Karpas-422 (cell line): ENCODE measurements at regions not wholly inside any gene's neighbourhood (a gene's known extent, or its start where the extent isn't known, plus 50 kb on each side); places are given as distances from the start of the nearest gene placed in this dataset.

ENCODE experiments used
- DNase-seq: peaks from one replicate; pipeline ENCODE4 v3.0.0-alpha.2; 2015
- H2AFZ ChIP-seq: fragments of 200-600 bp; sonication (generic); 2 replicates; pipeline ENCODE4 v1.6.1; 2014; ENCODE audit warnings: antibody characterized with exemption, low read length, mixed read lengths
- H3K27ac ChIP-seq: fragments of 200-600 bp; sonication (generic); 2 replicates; pipeline ENCODE4 v1.5.1; 2014; ENCODE audit warnings: mild to moderate bottlenecking, low read length, moderate library complexity
- H3K27me3 ChIP-seq: fragments of 200-600 bp; sonication (generic); 2 replicates; pipeline ENCODE4 v1.6.1; 2014; ENCODE audit warnings: low read length, mixed read lengths
- H3K36me3 ChIP-seq: fragments of 200-600 bp; sonication (generic); 2 replicates; pipeline ENCODE4 v1.6.1; 2014; ENCODE audit warnings: low read length, mixed read lengths; ENCODE audit not compliant: insufficient read depth
- H3K4me1 ChIP-seq: fragments of 200-600 bp; sonication (generic); 2 replicates; pipeline ENCODE4 v1.6.1; 2014; ENCODE audit warnings: mild to moderate bottlenecking, low read length, mixed read lengths
- H3K4me2 ChIP-seq: fragments of 200-600 bp; sonication (generic); 2 replicates; pipeline ENCODE4 v1.6.1; 2014; ENCODE audit warnings: low read length, low read depth, mild to moderate bottlenecking; ENCODE audit not compliant: poor library complexity, severe bottlenecking
- H3K4me3 ChIP-seq: fragments of 200-600 bp; sonication (generic); 2 replicates; pipeline ENCODE4 v1.5.1; 2014; ENCODE audit warnings: mild to moderate bottlenecking, antibody characterized with exemption, low read length, mixed read lengths
- H3K79me2 ChIP-seq: fragments of 200-600 bp; sonication (generic); 2 replicates; pipeline ENCODE4 v1.6.1; 2014; ENCODE audit warnings: mild to moderate bottlenecking, low read length, mixed read lengths
- H3K9ac ChIP-seq: fragments of 200-600 bp; sonication (generic); 2 replicates; pipeline ENCODE4 v1.6.0; 2014; ENCODE audit warnings: low read length
- H3K9me2 ChIP-seq: fragments of 200-600 bp; sonication (generic), shearing (Covaris generic); replicated peaks from 2 replicates; pipeline ENCODE4 v1.6.0; 2014; ENCODE audit warnings: mild to moderate bottlenecking, low read length, moderate library complexity; ENCODE audit not compliant: insufficient read depth
- H3K9me3 ChIP-seq: fragments of 300-700, 200-600 bp; sonication (generic); 2 replicates; pipeline ENCODE4 v1.6.1; 2014; ENCODE audit warnings: low read length, mixed read lengths
- H4K20me1 ChIP-seq: fragments of 200-600 bp; sonication (generic); 2 replicates; pipeline ENCODE4 v1.6.1; 2014; ENCODE audit warnings: mild to moderate bottlenecking, antibody characterized with exemption, low read length, low read depth; ENCODE audit not compliant: insufficient read depth

DNA sequence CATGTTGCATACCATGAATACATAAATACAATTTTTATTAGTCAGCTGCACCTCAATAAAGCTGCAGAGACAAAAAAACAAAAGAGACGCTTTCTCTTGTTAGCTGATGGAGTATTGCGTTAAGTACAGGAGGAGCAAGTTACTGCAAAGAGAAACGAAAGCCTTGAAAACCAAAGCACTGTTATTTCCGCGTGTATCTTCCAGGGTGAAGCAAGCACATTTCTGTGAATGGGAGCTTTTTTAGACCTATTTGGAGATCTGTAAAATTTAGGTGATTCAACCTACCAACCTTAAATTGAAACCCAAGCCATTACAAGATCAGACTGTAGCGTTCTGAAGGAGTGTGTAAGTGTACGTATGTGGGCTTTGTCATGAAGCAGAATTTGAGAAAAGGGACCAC, 390.4 kb downstream of the SOX9 start:
- H3K9ac ChIP-seq, result peak overlapping the region; percentile 67
- no peaks in the 10 kb centered on the region for H3K9me2 ChIP-seq
- no peaks in the 10 kb centered on the region for H3K9me3 ChIP-seq
- no peaks in the 10 kb centered on the region for H4K20me1 ChIP-seq
- H3K27me3 ChIP-seq, result no peaks in the 10 kb centered on the region
- H3K4me3 ChIP-seq, result peak overlapping the region; percentile 13; the same call in 1 of the 2 replicates
- H3K27ac ChIP-seq, result peak overlapping the region; percentile 90
- H3K4me2 ChIP-seq, result peak overlapping the region; percentile 77
- H2AFZ ChIP-seq, result no peak overlapping the region
- no peaks in the 10 kb centered on the region for H3K79me2 ChIP-seq
- no peaks in the 10 kb centered on the region for H3K36me3 ChIP-seq
- peaks cover 93% of the 10 kb centered on the region for H3K4me1 ChIP-seq
- DNase-seq, result no peak

DNA sequence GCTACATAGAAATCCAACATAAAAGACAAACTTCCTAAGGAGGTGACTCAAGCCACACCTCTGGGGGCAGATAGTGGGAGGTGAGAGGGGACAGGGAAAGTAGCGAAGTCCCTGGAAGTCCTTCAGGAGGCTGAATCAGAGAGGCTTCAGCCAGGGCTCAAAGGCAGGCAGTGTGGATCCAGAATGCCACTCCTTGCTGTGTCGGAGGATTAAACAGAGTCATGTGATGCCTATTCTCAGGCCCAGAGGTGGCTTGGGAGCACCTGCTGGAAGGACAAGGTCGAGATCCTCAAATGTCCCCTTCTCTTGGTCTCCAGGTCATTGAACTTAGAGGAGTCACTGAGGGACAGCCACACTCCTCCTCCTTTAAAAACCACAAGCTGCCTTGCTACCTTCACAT, 391.1 kb downstream of the SOX9 start:
- Histone ChIP-seq H3K27me3 (no peaks in the 10 kb centered on the region), H3K36me3 (no peaks in the 10 kb centered on the region), H4K20me1 (no peaks in the 10 kb centered on the region), H3K4me3 (0 out of 2 replicates have a peak overlapping the region, but pooled peaks have one; percentile 13), H3K9me3 (no peaks in the 10 kb centered on the region), H3K9ac (peak overlapping the region; percentile 67), H3K79me2 (no peaks in the 10 kb centered on the region), H3K4me1 (peaks cover 99% of the 10 kb centered on the region), H3K4me2 (peak overlapping the region; percentile 77), H3K27ac (peak overlapping the region; percentile 90), H3K9me2 (no peaks in the 10 kb centered on the region), H2AFZ (no peak overlapping the region)
- no peak for DNase-seq

DNA sequence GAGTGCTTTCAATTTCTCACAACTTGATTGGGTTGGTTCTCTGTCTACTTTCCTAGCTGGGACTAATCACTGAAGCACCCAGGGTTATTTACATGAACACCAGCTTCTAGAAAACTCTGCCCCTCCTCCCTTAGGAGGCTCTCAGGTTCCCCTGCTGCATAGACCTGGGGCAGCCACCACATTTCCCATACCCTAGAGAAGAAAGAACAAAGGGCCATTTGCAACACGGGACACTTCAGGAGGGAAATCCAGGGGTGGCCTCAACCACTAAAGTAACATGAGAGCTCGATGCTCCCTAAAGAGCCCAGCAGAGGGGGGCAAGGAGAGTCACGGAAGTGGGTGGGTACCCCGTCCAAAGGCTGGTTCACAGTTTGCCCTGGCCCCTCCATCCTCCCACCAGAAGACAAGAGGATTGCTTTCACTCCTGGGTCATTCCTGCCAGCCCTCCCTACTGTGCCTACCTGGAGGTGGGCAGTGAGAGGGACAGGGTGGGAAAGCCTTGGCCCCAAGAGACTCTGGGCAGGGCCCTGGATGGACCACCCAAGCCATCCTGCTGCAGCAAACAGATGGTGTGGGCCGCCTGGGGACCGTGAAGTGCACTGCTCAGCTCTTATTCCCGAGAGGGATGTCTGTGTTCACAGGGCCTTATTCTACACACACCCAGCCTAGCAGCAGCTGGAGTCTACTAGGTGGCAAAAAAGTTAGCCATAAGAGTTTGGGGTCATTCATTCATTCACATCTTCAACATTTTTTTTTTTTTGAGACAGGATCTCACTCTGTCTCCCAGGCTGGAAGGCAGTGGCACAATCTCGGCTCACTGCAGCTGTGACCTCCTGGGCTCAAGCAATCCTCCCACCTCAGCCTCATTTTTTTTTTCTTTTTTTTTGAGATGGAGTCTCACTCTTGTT, 392.1 kb downstream of the SOX9 start:
- no peaks in the 10 kb centered on the region for H3K79me2 ChIP-seq
- H3K36me3 ChIP-seq, result no peaks in the 10 kb centered on the region
- peak; percentile 85 for DNase-seq
- H2AFZ ChIP-seq, result no peak overlapping the region
- H3K4me2 ChIP-seq, result peak overlapping the region; percentile 77
- no peaks in the 10 kb centered on the region for H3K9me2 ChIP-seq
- peak overlapping the region; percentile 90 for H3K27ac ChIP-seq
- H3K9me3 ChIP-seq, result no peaks in the 10 kb centered on the region
- no peaks in the 10 kb centered on the region for H3K27me3 ChIP-seq
- peak overlapping the region; percentile 67 for H3K9ac ChIP-seq
- peaks cover 99% of the 10 kb centered on the region for H3K4me1 ChIP-seq
- H3K4me3 ChIP-seq, result peak overlapping the region; percentile 56
- H4K20me1 ChIP-seq, result no peaks in the 10 kb centered on the region

DNA sequence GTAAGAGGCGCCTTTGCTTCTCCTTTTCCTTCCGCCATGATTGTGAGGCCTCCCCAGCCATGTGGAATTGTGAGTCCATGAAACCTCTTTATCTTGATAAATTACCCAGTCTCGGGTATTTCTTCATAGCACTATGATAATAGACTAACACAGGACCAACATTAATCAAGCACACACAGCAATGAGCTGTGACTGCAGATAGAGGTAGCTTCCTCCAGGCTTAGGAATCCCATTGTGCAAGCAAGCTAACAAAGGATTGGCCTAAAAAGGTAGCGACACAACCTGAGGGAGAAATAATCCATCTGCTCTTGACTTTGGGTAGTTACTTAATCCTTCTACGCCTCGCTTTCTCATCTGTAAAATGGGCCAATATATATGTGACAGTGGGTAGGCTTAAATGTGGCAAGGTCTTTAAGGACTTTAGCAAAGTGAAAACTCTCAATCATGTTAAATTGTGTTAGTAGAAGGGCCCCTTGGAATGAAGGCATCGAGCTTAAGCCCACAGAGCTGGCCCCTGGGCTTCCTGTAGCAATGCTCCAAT, 393.6 kb downstream of the SOX9 start:
- Histone ChIP-seq H3K79me2 (no peaks in the 10 kb centered on the region), H3K36me3 (no peaks in the 10 kb centered on the region), H4K20me1 (no peaks in the 10 kb centered on the region), H3K4me1 (peaks cover 97% of the 10 kb centered on the region), H3K9ac (no peak overlapping the region), H3K4me2 (no peak overlapping the region), H3K4me3 (no peak overlapping the region), H3K9me3 (no peaks in the 10 kb centered on the region), H3K27me3 (no peaks in the 10 kb centered on the region), H2AFZ (no peak overlapping the region), H3K9me2 (no peaks in the 10 kb centered on the region), H3K27ac (no peak overlapping the region)
- no peak for DNase-seq

DNA sequence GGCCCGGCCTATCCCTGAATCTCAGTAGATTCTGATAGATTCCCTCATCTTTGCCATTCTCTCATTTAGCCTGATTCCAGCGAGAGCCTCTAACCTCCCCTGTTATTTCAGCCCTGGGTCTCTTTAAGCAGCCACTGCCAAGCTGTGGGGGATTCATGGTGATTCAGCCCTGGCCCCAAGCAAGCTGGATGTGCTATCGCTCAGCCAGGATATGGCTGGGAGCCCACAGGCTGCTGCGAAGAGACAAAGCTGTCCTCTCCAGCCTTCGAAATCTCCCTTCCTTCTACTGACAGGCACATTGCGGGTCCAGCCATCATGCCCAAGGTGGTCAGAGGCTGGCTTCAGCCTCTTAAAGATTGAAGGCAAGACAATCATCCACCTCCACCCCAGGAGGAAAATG, 394.1 kb downstream of the SOX9 start:
- H3K9ac ChIP-seq, result no peak overlapping the region
- H3K79me2 ChIP-seq, result no peaks in the 10 kb centered on the region

DNA sequence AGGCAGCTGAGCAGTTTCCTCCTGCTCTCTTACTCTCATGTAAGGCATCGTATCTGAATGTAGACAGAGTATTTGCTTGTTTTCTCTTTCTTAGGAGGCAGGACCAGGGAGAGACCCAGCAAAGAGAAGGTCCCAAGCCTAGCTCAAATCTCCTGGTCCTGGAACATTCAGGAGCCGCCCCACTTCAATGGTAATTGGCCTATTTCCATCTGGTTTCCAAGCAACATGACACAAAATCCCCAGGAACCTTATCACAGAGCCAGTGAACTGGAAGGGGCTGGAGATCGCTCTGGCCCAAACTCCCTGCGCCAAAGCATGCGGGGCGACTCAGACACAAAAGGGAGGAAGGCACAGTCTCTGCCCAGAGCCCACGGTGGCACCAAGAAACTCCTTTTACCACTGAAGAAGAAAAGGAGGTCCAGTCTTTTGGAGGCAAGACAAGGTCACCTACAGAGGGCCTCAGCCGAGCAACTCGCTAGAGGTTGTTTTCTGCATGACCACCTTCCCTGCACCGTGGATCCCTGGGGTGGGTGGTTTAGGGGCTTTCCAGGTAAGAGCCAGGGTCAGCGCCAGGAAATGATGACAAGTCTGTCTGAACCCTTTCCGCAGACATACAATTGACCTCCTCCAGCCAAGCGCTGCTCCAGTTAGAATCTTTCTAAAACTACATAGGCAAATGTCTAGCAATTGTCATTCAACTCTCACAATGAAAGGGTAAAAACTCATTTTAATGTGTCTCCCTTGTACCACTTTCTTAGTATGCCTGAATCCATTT, 394.7 kb downstream of the SOX9 start:
- Histone ChIP-seq H3K79me2 (no peaks in the 10 kb centered on the region), H3K9ac (0 out of 2 replicates have a peak overlapping the region, but pooled peaks have one; percentile 3), H3K27ac (no peak overlapping the region), H4K20me1 (no peaks in the 10 kb centered on the region), H3K4me1 (peaks cover 90% of the 10 kb centered on the region), H2AFZ (no peak overlapping the region), H3K9me2 (no peaks in the 10 kb centered on the region), H3K9me3 (no peaks in the 10 kb centered on the region), H3K36me3 (no peaks in the 10 kb centered on the region), H3K4me3 (no peak overlapping the region), H3K27me3 (no peaks in the 10 kb centered on the region), H3K4me2 (peak overlapping the region; percentile 56)
- no peak for DNase-seq

More for the DNA sequence above, 394.1 kb downstream of the SOX9 start:
- no peaks in the 10 kb centered on the region for H3K27me3 ChIP-seq
- no peaks in the 10 kb centered on the region for H3K9me2 ChIP-seq
- H3K4me1 ChIP-seq, result peaks cover 92% of the 10 kb centered on the region
- H3K27ac ChIP-seq, result no peak overlapping the region
- no peak overlapping the region for H3K4me3 ChIP-seq
- H3K36me3 ChIP-seq, result no peaks in the 10 kb centered on the region
- no peak overlapping the region for H2AFZ ChIP-seq
- H3K4me2 ChIP-seq, result no peak overlapping the region
- no peaks in the 10 kb centered on the region for H4K20me1 ChIP-seq
- no peak for DNase-seq
- H3K9me3 ChIP-seq, result no peaks in the 10 kb centered on the region

DNA sequence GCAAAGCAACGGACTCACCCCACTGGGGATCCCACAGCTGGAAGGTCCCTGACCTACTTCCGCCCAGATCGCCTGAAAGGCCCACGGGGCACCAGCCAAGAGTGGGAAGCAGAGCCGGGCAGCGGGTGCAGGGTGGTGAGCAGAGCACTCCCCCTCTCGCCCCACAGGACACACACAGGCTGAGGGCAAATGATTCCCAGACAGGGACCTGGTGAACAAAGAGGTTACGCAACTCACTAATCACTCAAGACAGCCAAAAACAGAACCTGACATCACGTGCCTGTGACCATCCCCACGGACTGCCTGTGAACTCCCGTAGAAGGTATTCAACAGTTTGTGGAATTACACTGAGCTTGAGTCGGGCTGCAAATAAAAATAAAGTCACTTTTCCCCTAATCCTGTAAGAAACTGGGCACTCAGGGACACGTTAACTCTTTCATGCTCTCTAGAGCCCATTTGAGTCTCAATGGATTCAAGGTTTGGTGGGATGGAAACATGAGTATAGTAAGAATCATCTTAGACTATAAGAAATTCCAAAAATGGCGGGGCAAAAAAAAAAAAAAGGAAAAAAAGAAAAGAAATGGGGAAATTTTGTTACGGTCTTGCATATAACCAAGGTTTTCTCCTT, 396.1 kb downstream of the SOX9 start:
- H3K9me3 ChIP-seq, result no peaks in the 10 kb centered on the region
- peak overlapping the region; percentile 12; the same call in 1 of the 2 replicates for H3K4me3 ChIP-seq
- no peak overlapping the region for H2AFZ ChIP-seq
- no peaks in the 10 kb centered on the region for H3K36me3 ChIP-seq
- peak overlapping the region; percentile 7; the same call in 1 of the 2 replicates for H3K27ac ChIP-seq
- H3K27me3 ChIP-seq, result no peaks in the 10 kb centered on the region
- DNase-seq, result peak; percentile 60
- no peaks in the 10 kb centered on the region for H4K20me1 ChIP-seq
- H3K9ac ChIP-seq, result peak overlapping the region; percentile 39
- H3K4me1 ChIP-seq, result peaks cover 81% of the 10 kb centered on the region
- no peaks in the 10 kb centered on the region for H3K79me2 ChIP-seq
- peak overlapping the region; percentile 56 for H3K4me2 ChIP-seq
- no peaks in the 10 kb centered on the region for H3K9me2 ChIP-seq
